COLO668 (cell line): ENCODE measurements at regions not wholly inside any gene's neighbourhood (a gene's known extent, or its start where the extent isn't known, plus 50 kb on each side); places are given as distances from the start of the nearest gene placed in this dataset.

ENCODE experiments used
- DNase-seq: peaks from one replicate; lab custom pipeline; 2025; ENCODE audit not compliant: unreplicated experiment; lab: John Stamatoyannopoulos, UW

DNA sequence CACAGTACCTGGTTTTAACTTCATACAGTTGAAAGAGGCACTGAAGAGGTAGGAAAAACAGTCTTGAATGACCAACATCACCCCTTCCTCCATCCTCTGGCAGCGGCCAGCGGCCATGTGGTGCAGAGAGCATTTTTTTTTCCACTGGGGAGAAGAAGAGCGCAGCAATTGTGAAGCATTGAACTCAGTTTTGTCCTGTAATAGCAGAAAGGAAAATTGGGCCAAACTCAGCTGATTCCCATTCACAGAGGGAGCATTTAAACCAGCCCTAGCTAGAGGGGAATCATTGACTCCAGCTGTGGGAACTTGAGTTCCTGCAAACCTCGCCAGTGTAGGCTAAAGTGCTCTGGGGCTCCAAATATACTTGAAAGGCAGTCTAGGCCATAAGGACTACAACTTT lies 316.6 kb upstream of the CHST9 start:
- DNase-seq = no peak

DNA sequence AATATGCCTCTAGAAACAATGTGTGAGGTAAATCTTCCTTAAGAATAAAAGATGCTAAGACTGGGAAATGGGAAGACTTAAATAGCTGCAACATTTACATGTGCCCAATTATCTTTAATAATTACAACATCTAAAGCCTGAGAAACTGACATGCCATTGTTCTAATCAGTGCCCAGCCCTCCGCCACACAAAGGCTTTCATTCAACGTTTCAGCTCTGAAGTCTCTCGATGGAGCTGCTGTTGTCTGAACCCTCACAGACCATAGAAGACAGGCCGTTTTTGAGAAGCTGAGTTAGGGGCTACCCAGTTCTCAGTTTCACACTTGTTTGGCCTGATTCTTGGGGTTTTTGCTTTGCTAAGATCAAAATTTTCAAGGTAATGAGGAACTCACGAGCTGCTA lies 315.4 kb upstream of the CHST9 start:
- no peak for DNase-seq

DNA sequence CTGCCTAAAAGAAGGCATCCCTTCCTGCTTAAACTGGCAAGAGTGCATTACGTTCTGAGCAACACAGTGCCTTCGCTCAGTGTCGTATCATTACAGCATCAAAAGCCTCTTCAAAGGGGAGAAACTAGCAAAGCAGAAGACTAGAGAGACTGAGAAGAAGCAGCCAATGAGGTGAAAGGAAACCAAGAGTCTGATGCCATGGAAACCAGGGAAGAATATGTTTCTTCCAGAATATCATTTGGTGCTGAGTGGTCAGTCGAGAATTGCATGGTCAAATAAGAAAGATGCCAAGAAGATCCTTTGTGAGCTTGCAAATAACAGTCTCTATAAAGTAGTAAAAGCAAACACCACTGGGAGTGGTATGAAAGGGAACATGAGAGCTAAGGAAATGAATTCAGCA lies 312.1 kb upstream of the CHST9 start:
- no peak for DNase-seq

DNA sequence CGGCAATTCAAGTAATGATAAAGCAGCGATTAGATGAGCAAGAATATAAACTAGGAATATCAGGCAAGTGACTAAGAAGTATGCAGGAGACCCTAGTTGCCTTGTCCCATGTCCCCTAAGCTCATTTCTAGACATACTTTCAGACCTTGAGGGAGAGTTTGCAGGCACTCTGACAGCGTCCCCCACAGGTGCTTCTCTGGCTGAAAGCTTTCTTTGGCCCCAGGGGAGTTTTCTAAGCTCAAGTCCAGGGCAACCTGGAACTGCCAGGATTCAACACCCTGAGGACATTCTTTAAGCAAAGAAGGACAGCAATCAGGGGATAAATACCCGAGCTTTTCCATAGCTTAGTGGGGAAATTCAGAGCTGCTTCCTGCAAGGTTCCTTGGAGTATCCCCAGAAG lies 308.1 kb upstream of the CHST9 start:
- no peak for DNase-seq

DNA sequence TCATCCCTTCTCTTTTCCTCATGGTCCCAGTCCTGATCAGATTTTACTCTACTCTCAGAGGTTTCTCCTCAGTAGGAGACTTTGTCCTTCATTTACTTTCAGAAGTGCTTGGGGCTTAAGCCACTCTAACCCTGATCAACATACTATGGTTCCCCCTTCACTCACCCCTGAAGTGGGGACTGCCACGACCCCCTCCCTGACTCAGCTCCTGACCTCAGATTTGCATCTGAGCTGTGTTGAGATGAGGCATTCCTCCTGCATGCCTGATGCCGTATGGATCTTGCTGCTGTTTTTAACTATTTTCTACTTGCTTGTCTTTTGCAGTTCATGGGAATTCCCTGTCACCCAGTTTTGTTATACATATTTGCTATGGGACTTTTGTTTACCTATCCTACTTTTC lies 306.7 kb upstream of the CHST9 start:
- DNase-seq = no peak

DNA sequence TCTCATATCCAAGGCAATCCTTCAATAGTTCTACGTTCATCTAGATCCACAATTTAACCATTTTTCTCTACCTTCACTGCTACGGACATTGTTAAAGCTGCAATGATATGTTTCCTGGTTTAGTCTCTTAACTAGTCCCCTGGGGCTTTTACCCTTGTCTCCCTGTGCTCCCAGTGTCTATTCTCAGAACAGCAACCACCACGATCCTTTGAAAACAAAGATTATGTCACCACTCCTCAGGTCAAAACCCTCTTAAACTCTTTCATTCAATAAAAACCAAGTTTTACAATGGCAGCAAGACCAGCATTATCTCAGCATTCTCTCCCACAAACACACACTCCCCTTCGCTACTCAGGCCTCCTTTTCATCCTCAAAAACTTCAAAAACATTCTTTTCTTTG lies 298.2 kb upstream of the CHST9 start:
- DNase-seq = no peak

DNA sequence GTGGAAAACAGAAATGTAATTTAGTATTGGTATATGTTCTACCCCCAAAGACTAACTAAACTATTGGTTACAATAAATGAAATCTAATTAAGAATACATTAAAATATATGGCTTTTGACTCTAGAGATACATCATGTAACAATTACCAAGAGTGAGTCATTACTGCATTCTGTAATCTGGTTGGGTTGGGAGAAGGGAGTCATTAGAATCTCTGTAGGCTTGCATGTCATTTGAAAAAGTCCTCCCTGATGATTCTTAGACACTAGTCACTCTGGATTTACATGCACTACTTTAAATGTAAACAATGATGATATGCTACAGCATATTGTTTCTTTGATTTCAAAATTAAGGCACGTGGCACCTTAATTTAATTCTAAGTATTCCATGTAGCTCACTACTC lies 293.4 kb upstream of the CHST9 start:
- no peak for DNase-seq

DNA sequence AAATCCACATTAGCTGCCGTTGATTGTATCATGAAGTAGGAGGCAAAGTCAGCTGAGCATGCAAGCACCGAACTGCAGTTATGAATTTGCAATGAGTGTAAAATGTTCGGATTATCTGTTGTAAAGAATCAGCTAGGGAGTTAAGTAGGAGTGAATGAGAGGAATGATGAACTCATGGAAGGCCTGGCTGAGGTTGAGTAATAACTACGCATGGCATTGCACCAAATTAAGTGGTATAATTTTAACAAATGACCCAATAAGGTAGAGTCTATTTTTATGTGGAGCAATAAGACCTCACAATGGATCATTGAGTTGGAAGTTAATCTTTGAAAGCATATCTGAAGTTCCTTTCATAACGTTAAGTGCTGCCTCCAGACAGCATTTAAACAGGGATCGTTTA lies 288.2 kb upstream of the CHST9 start:
- no peak for DNase-seq

DNA sequence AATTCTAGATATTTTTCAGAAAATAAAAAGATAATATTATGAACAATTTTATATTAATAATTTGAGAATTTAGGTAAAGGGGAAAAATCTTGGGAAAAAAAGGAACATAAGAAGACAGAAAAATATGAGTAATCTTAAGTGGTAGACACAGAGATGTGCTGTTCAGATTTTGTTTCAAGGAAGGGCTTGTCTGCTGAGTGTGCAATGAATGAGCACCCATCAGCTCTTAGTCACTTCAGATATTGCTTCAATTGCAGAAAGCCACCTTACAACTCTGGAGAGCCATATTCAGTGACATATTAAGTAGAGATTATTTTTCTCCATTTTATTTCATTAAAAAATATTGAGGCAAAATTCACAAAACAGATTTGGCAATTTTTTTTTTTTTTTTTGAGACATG lies 282.0 kb upstream of the CHST9 start:
- DNase-seq = no peak

DNA sequence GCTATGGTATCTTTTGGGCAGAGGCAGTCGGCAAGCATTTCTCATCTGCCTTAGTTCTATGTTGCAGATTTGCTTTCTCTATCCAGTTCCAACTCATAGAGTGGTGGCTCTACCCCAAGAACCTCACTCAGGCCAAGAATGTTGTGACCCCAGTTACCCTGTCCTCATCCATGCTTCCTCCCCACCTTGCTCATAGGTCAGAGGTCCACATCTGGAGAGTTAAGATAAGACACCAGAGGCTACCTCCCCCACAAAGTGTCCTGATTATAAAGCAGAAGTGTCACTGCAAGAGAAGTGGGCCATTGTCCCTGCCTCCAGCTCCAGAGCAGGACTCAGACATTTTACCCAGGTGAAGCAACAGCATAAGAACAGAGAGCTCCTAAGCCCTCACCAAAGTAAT lies 276.8 kb upstream of the CHST9 start:
- DNase-seq = no peak

DNA sequence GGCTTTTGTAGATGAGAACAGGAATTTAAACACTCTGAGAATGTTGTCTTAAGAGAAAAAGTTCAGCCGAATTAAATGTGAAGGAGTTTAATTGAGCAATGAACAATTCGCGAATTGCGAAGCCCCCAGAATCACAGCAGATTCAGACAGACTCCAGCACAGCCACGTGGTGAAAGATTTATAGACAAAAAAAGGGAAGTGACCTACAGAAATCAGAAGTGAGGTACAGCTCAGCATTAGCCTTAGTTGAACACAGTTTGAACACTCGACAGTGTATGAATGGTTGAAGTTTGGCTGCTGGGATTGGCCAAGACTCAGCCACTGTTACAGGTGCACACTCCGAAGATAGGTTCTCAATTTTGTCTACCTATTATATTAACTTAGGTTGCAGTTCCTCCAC lies 264.0 kb upstream of the CHST9 start:
- DNase-seq = no peak

DNA sequence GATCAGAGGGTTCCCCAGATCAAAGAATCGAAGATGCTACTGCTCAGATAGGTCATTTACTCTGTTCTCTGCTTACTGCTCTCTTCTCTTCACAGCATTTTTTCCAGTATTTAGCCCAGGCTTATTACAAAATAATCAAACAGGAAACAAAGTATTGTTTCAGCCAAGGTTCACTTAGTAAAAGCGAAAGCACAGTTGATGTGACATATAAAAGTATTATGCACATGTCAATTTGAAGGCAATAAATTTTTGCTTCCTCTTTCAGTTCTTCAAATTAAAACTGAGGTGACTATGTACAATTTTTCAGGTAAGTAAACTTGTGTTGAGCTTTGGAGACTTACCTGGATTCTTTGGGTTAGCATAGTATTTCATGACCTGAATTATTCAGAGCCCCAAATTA lies 262.8 kb upstream of the CHST9 start:
- no peak for DNase-seq

DNA sequence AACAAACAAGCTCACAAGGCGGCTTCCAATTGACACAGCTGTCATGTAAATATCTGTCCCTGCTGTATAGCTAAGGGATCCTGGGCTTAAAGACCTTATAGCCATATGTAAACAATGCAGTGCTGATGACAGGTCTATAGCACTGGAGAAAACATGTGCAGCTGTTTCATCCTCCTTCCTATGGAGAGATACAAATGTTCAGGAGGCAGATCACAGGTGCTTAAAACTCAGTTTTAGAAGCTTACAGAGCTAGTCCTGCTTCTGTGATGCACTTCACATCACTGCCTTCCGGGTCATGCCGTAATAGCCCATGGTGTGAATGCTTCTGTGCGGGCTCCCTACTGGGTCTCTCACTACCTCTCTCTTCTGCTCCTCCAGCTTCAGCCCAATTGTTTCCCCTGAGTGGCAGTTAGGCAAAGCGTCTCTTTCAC lies 262.4 kb upstream of the CHST9 start:
- peak; percentile 82 for DNase-seq

DNA sequence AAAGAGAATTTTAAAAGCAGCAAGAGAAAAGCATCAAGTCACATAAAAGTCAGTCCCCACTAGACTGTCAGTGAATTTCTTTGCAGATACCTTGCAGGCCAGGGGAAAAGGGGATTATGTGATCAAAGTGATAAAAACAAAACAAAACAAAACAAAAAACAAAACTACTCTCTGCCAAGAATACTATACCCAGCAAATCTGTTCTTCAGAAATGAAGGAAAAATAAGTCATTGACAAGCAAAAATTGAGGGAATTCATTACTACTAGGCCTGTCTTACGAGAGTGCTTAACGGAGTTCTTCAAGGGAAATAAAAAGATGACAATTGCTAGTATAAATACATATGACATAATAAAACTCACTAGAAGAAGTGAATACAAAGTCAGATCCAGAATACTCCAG lies 245.5 kb upstream of the CHST9 start:
- DNase-seq = no peak

DNA sequence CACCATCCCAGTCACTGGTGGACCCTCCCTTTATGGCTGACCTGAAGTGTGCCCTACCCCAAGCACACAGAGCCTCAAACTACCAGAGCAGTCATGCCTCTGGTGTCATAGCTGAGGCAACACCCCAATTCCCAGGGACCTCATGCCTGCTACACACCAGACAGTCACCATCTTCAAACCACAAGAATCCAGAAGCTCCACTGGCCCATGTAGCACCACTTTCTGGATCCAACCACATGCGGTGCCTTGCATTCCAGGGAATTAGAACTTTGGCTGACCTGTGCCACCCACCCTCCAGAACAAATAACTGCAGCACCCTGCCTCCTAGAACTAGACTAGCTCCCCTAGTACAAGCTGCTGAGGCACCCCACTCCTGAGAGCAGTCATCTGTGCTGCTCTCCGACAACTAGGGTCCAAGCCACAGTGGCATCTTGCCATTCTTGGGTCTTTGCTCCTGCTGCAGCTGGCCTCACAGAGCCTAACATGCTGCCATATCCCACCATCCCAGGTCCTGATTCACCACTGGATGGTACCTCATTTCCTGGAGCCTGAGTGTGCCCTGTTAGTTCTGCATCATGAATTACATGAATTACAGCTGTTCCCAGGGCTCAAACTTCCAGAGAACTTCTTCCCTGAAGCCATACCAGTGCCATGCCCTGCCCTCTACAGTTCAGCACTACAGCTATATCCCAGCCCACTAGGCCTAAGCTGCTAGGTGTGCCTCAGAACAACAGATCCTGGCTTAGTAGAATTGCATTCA lies 243.8 kb upstream of the CHST9 start:
- no peak for DNase-seq

DNA sequence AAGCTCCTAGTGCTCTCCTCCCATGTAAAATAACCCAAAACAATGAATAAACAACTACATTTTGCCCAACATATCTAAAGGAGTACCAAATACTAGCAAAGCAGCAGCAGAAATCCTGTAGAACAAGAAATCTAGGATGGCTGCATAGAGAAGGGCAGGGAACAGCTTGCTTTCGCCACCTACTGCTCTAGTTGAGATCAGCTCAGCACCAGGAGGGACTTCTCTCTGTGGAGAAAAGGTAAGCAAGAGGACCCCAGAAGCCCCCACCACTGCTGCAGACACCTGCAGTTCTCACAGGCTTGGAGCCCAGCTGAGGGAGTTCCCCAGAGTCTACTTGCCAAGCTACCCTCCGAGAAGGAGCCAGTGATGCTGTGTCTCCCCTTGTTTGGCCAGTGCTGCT lies 243.0 kb upstream of the CHST9 start:
- no peak for DNase-seq

DNA sequence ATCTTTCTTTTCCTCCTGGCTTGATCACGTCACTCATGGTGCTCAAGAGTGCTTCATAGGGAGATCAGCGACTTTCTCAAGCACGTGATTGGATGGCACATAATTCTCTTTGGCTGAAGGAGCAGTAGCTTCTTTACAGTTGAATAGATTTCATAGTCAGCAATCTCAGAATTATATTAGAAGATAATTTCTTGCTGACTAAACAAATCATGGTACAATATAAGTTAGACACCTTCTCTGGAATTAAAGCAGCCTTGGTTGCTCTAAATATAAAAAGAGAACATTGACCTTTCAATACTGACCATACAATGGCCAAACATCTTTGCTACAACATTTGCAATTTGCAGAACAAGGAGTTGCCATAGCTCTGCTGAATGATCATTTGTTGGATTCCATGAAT lies 238.5 kb upstream of the CHST9 start:
- no peak for DNase-seq

DNA sequence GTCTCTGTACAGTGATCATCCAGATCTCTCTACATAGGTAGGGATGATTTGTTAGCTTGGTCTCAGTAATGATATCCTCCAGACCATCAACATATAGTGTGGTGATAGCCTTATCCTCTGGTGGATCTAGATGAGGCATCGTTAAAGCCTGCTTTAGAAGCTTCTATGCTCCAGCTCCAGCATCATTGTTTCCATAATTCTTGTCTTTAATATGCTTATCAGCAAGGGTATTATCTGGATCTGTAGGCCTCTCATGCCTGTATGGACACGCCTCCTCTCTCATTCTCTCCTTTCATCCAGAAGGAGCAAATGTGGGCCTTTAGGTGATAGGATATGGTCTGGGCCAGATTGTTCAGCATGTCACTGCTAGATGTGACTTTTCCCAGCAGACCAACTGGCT lies 234.5 kb upstream of the CHST9 start:
- no peak for DNase-seq

DNA sequence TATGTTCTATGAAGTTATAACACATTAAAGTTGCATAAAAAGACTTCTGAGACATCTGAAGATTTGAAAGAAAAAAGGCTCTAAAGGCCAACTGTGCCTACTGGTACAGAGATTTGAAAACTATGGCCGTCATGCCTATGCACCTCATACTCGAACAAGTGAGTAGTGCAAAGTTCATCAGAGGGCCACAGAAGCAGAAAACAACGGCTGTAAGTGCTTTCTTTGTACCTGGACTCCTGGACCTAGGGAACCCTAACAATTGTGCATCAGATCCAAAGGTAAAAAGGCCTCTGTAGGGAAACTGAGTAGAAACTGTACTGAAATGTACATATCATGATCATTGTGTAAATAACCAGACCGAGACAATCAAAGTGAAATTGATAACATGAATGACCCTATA lies 230.4 kb upstream of the CHST9 start:
- DNase-seq = no peak

DNA sequence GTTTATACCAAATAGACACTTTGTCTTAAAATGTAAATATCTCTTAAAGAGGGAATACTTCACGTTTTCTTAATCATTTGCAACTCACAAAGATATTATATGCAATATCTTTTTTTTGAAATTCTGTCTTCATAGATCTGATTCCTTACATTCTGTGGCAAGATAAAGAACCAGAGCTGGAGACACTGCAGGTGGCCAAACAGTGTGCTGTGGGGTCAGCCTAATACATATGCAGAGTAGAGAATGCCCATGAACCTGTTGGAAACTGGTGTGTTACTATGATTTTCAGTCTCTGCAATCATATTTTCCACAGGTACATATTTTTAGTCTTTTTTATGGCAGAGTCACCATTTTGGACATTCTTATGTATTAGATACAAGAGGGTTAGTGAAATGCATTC lies 229.6 kb upstream of the CHST9 start:
- no peak for DNase-seq

DNA sequence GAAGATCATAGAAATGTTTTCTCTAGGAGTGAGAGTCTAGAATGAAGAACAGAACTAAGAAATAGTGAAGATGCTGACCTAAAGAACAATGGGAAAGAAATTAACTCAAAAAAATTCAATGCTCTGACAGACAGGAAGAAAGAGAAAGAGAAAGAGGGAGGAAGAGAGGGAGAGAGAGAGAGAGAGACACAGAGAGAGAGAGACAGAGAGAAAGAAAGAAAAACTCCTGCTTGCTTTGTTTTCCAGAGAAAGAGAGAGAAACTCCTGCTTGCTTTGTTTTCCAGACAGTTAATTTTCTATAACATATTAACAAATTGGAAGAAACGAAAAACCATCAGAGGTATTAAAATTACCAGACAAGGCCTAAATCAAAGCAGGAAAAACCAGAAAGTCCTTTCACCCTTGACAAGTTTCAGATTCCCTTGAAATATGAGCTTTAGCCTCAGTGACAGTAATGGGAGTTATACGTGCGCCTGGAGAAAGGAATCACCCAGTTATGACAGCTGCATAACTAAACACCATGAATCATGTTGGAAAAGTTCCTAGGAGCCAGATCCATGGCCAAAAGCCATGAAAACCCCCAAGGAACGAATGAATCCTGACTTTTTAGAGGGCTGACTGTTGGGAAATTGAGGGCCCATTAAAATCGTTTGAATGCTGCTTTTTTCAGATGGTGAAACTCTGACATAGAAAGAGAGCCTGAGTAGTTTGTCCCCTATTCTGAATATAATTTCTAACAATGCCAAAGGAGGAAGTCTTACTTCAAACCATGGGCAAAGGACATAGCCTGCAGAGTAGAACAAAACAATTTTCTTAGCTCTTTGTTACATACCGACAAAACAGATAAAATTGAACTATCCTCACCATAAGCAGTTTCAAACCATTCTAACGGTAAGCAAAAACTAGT lies 228.6 kb upstream of the CHST9 start:
- DNase-seq = no peak

DNA sequence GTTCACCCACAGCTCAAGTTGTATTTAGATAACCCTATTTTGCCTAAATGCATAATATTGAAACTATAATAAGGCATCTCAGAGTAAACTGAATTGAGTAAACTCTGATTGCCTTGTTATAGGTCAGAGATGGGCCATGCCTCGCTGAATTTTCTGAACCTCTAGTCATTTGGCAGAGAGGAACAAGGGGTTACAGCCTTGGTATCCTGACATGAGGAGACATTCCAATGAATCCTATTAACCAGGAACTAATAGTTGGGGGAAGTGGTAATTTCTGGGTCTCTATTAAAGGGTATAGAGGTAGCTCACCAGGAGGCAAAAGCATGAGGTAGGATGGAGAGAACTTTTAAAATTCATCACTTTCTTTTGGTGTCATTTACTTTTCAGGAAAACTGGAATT lies 227.4 kb upstream of the CHST9 start:
- DNase-seq = no peak

DNA sequence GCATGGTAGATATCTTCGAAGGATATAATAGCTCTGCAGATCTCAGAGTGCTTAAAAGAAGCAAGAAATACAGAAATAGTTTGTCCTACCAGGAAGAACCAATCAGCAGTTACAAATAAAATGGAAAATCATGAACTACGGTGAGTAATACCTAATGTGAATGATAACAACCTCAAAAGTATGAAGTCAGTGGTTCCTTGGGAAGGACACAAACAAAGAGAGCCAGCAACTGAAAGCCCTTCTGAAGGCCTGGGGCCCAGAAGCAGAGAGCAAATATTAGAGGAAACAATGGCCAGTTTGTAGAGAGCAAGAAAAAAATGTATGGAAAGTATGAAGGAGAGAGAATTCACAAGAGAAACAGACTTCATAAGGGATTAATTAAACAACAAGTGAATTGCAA lies 226.8 kb upstream of the CHST9 start:
- no peak for DNase-seq
